GM19463 (cell line): ENCODE measurements at regions not wholly inside any gene's neighbourhood (a gene's known extent, or its start where the extent isn't known, plus 50 kb on each side); places are given as distances from the start of the nearest gene placed in this dataset.
"Not testable (repeated sequence)": the region's sequence is repeated elsewhere in the genome, so short reads cannot be mapped to it uniquely, and the experiment has no call there.

Experiments used
- ATAC-seq: cut with Tn5 transposase; IDR thresholded peaks from one replicate; pipeline ENCODE4 v1.9.1; 2021; ENCODE audit warnings: mild to moderate bottlenecking, moderate library complexity; ENCODE audit not compliant: unreplicated experiment

DNA sequence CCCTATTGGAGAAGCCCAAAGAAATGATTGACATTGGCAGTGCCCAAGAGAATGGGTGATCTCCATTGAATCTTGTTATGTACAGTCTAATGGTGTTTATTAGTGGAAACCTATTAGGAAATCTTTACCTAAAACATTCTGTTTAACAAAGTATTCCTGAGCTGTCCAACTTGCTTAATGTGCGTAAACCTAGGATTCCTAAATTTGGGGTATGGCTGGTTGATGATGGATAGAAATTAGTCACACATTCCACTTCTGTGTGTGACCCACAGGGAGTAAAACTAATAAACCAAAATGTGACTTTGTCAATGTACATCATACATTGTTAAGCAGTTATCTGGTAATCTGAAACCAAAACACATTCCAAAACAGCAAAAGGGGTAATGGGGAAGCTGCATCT lies 761.3 kb downstream of the FSCB start:
- ATAC-seq = no peak

DNA sequence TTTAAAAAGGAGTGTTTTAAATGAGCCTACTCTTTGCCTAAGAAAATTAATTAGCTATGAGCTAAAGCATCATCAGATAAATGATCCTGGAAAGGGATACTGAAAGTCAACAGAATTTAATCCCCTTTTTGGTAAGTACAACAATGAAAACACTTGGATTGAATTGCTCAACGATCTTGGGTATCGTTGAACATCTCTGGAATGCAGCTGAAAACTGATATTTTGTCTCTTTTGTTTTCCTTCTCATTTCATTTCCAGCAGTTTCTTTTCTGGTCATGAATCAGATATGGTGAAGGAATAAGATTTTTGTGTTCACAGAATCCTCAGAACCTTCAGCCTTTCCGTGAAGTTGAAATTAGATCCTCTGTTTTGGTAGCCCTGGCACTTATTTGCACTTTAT lies 771.2 kb downstream of the FSCB start:
- ATAC-seq = no peak

DNA sequence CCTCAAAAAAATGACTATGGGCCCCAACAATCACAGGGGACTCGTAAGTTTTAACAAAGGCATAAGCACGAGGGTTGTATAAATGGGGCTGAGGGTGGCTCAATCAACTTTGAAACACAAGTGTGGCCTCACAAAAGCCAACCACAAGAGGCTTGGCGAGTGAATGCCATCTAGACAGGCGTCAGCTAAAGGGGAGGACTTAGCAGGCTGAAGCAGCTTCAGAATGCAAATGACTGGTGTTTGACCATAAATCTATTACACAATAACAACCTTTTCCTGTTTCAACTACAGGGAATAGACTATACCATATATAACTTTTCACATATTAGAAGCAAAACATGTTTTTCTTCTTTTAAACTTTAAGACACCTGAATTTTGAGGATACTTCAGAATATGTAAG lies 777.9 kb downstream of the FSCB start:
- ATAC-seq = no peak

DNA sequence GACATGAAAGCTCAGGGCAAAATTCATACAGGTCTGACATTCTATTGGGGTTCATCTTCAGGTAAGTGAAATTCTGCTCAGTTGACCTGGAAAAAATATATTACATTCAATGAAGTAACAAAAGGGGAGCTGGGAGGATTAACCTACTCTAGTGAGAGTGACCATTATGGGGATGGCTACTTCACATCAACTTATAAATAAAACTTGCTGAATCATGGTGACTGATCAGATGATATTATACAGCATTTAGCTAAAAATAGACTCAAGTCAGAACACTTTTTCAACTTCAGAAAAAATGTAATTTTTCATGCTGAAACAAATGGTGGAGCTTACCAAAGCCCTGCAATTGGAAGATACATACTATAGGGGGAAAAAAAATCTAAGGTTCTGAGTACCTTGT lies 800.2 kb downstream of the FSCB start:
- no peak for ATAC-seq

DNA sequence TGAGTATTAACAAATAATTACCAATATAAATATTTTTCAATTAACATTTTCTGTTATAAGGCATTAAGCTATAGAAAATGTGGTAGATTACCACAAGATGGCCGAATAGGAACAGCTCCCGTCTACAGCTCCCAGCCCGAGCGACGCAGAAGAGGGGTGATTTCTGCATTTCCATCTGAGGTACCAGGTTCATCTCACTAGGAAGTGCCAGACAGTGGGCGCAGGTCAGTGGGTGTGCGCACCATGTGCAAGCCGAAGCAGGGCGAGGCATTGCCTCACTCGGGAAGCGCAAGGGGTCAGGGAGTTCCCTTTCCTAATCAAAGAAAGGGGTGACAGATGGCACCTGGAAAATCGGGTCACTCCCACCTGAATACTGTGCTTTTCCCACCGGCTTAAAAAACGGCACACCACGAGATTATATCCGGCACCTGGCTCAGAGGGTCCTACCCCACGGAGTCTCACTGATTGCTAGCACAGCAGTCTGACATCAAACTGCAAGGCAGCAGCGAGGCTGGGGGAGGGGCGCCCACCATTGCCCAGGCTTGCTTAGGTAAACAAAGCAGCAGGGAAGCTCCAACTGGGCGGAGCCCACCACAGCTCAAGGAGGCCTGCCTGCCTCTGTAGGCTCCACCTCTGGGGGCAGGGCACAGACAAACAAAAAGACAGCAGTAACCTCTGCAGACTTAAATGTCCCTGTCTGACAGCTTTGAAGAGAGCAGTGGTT lies 808.4 kb downstream of the FSCB start:
- not testable (repeated sequence) for ATAC-seq

DNA sequence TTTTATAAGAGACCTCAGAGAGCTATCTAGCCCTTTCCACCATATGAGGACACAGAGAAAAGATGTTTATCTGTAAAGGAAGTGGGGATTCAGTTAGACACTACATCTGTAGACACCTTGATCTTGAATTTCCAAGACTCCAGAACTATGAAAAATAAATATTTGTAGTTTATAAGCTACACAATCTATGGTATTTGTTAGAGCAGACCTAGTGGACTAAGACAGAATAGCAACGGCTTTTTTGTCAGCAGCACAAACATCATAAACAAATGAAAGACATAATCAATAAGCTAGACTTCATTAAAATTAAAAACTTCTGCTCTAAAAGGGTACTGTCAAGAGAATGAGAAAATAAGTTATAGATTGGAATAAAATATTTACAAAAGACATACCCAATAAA lies 810.1 kb downstream of the FSCB start:
- no peak for ATAC-seq

DNA sequence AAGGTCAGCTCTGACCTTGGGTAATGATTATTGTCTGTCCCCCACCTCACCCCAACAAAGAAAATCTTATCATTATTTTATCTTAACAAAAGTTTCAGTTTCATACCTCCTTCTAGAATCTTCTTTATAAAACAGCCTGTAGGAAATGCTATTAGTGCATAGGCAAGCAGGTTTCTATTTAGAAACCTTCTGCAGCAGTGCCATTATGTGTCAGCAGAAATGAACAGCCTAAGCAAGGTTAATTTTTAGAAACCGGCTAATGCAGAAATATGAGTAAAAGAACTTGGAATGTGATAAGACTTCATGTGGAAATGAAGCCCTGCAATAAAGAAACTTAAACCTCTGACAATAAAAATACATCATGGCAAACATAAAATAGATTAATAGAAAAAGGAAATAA lies 814.4 kb downstream of the FSCB start:
- ATAC-seq = no peak

DNA sequence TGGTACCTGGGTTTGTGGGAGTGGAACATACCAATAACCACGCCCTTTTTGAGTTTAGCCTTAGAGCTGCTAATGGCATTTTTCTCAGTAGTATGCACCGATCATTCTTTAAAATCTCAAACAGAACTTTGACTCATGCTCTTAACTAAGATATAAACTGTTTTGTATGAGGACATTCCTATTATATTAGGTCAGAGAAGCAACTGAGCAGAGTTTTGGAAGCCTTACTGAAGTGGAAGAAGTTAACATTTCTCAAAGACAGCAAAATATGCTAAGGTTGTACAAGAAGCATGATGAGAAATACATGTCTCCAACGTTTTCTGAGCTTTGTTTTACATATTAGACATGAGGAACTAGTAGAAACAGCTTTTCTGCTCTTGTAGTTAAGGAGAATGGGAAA lies 819.2 kb downstream of the FSCB start:
- no peak for ATAC-seq

DNA sequence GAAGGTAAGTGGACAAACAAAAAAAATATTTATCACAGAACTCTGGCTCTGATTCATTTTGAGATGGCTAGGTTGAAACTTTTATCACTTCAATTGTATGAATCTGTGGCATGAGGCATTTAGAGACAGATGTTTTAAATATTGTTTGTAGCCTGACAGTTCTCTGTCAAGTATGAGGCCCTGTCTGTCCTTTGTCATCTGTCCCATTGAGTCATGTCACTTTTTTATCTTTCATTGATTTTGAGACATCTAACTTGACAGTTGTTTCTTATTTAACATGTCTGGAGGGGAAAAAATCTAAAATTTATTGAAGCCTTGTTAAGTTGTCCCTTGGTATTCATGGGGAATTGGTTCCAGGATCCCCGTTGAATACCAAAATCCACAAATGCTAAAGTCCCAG lies 829.5 kb downstream of the FSCB start:
- ATAC-seq = no peak

DNA sequence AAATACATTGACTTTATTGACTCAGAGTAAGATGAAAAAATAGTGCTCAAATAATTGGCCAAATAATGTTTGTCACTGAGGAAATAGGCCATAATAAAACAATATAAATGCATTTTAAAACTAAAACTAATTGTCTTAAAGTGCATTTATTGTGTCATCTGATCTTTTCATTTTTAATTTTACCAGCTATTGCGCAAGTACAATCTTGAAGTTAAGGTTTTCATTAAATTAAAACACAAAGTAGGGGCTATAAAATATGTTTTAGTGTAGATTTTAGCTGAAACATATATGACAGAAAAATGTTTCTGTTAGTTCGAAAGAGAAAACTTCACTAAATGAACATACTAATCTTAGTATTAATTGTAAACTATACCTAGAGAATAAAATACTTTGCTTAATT lies 832.8 kb downstream of the FSCB start:
- no peak for ATAC-seq

DNA sequence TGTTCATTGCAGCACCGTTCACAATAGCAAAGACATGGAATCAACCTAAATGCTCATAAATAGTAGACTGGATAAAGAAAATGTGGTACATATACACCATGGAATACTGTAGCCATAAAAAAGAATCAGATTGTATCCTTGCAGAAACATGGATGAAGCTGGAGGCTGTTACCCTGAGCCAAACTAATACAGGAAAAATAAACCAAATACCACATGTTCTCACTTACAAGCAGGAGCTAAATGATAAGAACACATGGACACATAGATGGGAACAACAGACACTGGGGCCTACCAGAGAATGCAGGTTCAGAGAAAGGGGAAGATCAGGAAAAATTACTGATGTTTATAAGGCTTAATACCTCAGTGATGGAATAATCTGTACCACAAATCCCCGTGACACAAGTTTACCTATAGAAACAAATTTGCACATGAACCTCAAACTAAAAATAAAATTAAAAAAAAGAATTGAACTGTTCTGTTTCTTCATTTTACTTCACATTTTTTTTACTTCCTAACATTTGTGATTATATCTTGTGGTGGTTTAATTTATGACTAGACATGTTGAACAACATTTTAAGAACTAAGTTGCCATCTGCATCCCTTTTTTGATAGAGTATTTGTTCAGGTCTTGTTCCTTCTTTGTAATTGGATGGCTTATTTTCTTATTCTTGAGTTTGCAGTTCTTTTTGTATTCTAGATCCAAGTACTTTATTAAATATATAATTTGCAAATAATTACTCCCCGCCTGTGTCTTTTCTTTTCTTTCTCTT lies 835.2 kb downstream of the FSCB start:
- no peak for ATAC-seq

DNA sequence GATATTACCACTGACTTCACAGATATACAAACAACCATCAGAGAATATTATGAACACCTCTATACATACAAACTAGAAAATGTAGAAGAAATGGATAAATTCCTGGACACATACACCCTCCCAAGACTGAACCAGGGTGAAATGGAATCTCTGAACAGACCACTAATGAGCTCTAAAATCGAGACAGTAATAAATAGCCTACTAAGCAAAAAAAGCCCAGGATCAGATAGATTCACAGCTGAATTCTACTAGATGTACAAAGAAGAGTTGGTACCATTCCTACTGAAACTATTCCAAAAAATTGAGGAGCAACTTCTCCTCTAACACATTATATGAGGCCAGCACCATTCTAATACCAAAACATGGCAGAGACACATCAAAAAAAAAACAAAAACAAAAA lies 837.7 kb downstream of the FSCB start:
- no peak for ATAC-seq

DNA sequence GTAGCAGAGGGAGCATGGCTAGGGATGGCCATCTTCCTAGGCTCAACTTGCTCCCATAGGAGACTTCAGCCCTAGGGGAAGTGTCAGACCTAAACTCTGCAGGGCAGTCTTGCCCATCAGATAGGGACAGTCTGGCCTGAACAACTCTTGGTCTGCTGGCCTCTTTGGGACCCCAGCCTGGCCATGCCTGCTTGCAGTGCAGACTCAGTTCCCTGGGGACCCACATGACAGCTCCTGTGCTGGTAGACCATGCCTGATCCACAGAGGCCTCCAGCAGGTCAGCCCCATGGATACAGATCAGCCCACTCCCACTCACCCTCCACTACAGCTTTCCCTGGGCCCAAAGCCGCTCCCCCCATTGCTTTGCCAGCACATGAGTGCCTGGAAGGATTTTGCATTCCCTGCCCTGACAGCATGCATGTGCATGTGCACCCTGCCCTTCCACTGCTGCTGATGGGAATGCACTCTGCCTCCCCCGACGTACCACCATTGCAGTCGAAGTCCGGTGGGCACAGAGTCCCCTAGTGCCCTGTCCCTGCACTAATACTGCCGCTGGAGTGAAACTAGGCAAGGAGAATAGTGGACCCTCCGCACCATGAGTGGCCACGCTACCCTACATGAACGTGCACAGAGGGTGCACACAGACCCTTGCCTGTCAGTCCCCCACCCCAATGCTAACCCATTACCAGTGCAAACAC lies 841.4 kb downstream of the FSCB start:
- no peak for ATAC-seq

DNA sequence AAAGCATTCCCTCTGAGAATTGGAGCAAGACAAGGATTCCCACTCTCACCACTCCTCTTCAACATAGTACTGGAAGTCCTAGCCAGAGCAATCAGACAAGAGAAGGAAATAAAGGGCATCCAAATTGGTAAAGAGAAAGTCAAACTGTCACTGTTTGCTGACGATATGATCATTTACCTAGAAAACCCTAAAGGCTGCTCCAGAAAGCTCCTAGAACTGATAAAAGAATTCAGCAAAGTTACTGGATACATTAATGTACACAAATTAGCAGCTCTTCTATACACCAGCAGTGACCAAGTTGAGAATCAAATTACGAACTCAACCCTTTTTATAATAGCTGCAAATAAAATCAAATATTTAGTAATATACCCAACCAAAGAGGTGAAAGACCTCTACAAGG lies 851.9 kb downstream of the FSCB start:
- ATAC-seq = not testable (repeated sequence)

DNA sequence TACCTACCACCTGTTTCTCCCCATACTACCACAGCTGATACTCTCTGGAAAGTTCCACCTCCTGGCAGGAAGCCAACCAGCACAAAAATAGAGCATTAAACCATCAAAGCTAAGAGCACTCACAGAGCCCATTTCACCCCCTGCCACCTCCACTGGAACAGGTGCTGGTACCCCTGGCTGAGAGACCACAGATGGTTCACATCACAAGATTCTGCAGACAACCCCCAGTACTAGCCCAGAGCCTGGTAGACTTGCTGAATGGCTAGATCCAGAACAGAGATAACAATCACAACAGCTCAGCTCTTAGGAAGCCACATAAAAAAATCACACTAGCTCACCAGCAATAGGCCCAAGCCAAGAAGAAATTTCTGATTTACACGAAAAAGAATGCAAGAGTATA lies 855.2 kb downstream of the FSCB start:
- ATAC-seq = no peak

DNA sequence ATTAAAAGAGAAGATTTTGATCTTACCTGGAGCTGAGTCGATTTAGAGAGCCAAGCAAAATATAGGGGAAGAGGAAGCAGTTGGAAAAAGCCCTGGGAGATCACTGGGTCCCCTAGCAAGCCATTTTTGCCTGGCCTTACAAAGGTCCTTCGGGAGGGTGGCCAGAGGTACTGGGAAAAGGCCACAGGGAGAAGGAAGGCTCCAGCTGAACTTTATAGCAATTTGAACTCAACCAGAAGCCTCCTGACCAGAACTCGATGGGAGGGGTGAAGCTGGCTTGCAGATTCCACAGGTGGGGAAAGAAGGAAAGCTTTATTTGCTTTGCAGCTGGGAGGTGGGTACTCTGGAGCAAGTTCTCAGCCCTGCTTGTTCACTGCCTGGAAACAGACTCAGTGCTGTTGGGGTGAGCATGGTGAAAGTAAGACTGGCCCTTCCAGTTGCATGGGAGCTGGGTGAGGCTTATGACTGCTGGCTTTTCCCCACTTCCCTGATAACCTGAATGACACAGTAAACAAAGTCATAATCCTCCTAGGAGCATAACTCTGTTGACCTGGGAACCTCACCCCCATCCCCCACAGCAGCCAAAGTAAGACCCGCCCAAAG lies 855.8 kb downstream of the FSCB start:
- no peak for ATAC-seq

DNA sequence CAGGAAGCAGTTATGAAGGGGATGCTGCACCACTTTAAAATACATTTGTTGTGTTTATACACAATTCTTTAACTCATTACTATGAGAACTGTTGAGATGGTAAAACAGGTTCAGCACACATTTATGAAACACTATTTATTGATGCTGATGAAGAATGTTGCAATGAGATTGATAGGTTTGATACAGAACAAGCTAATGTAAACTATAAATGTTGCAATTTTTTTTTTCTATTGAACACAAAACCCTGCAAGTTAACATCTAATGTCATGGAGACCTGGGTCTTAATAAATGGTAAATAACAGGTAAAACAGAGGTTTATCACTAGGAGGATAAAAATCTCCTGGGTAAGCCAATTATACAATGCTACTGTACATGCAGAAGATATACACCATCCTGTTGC lies 857.6 kb downstream of the FSCB start:
- ATAC-seq = no peak

DNA sequence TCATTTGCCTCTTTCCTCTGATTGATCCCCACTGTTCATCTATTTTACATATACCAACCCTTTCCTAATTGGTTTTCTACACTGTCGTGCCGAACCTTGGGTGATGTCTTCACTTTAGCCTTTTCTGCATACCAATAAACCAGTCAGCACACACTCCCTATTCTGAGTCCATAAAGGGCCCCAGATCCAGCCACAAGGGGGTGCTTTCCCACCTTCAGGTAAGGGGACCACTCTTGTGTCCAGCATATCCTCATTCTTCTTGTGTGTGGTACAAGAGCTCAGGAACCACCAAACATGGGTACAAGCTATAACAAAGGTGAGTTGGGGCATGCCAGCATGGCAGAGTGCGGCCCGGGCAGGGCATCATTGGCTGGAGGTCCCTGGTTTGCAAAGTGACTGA lies 859.8 kb downstream of the FSCB start:
- ATAC-seq = no peak

DNA sequence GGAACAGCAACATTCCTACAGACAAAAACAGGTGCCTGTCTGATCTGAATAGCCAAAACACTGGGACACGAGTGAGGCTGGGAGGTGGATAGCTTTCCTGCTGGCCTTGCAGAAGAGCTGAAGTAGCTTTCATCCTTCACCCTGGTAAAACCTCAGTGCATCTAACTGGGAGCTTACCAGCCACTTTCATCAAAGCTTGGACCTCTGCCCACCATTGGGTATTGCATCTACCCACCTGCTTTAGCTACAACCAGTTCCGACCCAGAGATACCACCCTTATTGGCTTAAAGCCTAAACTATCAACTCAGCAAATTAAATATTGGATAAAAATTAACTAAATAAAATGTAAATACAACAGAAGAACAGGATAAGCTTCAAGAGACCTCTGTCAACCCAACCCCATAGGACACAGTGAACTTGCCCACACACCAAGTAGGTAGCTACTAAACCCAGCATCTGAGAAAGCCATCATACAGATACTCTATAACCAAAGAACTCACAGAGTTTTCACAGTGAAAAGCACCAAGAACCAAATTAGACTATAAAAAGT lies 866.3 kb downstream of the FSCB start:
- no peak for ATAC-seq

DNA sequence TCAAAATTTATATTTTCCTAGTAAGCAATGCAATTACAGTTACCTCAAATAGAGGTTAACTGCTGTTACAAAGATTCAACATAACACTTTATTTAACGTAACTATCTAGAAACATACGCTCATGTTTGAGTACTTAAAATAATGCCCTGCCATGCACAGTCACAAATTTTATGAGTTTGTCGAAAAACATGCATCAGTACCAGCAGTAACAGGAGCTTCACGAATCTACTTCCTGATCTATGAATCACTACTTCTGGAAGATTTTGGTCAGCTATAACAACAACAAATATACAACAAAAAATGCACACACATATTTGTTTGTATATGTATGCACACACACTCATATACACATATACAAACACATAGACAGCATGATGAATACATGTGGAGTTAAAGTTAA lies 881.8 kb downstream of the FSCB start:
- no peak for ATAC-seq

DNA sequence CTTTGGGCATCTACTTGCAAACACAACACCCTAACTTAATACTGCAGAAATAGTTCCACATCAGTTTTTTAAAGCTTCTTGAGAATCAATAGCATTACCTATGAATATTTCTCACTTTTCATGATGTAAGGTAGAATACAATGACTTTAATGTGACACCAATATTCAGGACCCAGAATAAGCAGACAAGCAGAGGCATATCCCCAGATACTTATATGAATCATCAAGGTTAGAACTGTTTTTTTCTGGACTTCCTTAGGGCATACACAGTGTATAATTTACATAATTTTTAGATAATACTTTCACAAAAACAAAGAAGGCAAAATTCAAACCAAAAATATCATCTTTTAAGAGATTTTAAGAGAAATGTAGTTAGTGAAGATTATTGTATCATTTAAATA lies 885.8 kb downstream of the FSCB start:
- ATAC-seq = no peak
